ENCODE measurements at regions not wholly inside any gene's neighbourhood (a gene's known extent, or its start where the extent isn't known, plus 50 kb on each side); places are given as distances from the start of the nearest gene placed in this dataset.

GRCh38 chr2:45166229-45166890, 157.1 kb upstream of the SIX2 start:
- TF ChIP-seq, protein P1, sequence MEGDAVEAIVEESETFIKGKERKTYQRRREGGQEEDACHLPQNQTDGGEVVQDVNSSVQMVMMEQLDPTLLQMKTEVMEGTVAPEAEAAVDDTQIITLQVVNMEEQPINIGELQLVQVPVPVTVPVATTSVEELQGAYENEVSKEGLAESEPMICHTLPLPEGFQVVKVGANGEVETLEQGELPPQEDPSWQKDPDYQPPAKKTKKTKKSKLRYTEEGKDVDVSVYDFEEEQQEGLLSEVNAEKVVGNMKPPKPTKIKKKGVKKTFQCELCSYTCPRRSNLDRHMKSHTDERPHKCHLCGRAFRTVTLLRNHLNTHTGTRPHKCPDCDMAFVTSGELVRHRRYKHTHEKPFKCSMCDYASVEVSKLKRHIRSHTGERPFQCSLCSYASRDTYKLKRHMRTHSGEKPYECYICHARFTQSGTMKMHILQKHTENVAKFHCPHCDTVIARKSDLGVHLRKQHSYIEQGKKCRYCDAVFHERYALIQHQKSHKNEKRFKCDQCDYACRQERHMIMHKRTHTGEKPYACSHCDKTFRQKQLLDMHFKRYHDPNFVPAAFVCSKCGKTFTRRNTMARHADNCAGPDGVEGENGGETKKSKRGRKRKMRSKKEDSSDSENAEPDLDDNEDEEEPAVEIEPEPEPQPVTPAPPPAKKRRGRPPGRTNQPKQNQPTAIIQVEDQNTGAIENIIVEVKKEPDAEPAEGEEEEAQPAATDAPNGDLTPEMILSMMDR (IDR thresholded peaks at IDR 0.05; ENCODE audit: low read length) = no peak
- no peak for TF ChIP-seq EZH2 (IDR thresholded peaks at IDR 0.05; ENCODE audit: borderline replicate concordance, low read length)

All from OCI-LY1 (cell line).